HL-60 (cell line): ENCODE measurements at regions not wholly inside any gene's neighbourhood (a gene's known extent, or its start where the extent isn't known, plus 50 kb on each side); places are given as distances from the start of the nearest gene placed in this dataset.

Experiments used
- DNase-seq, 2 experiments: peaks; one replicate each; pipeline ENCODE4 v3.0.0-alpha.2; 2010 to 2020; ENCODE audit warnings: low read depth in 1 of 2, low spot score in 1 of 2
- H3K27ac ChIP-seq: fragments of 250-450 bp; sonication (Bioruptor Pico); replicated peaks from 2 replicates; pipeline ENCODE4 v1.5.1; 2020; ENCODE audit warnings: mild to moderate bottlenecking, moderate library complexity
- H3K27me3 ChIP-seq: fragments of 250-450 bp; sonication (Bioruptor Pico); 2 replicates; pipeline ENCODE4 v1.5.1; 2021; ENCODE audit warnings: mild to moderate bottlenecking, moderate library complexity; ENCODE audit not compliant: insufficient read depth, poor library complexity, severe bottlenecking
- H3K4me3 ChIP-seq: replicated peaks from 2 replicates; pipeline ENCODE4 v1.5.1; 2011; ENCODE audit warnings: mild to moderate bottlenecking, control low read depth, low read length; ENCODE audit not compliant: insufficient read depth
- GABPA ChIP-seq: IDR thresholded peaks from 2 replicates; pipeline ENCODE4 v1.6.1; 2012; ENCODE audit warnings: low read depth
- POLR2AphosphoS5 ChIP-seq: IDR thresholded peaks from 2 replicates; pipeline ENCODE4 v1.6.1; 2012; ENCODE audit warnings: low read depth
- REST ChIP-seq: IDR thresholded peaks from 2 replicates; pipeline ENCODE4 v1.6.1; 2012; ENCODE audit warnings: low read depth; ENCODE audit not compliant: insufficient replicate concordance
- SPI1 ChIP-seq: IDR thresholded peaks from 2 replicates; pipeline ENCODE4 v1.6.1; 2012; ENCODE audit warnings: low read depth, mild to moderate bottlenecking, borderline replicate concordance
- TF ChIP-seq, protein P1 (sequence below): IDR thresholded peaks from one replicate; pipeline ENCODE4 v1.5.1; 2011; ENCODE audit warnings: low read length, control low read depth, inconsistent platforms; ENCODE audit not compliant: insufficient read depth

DNA sequence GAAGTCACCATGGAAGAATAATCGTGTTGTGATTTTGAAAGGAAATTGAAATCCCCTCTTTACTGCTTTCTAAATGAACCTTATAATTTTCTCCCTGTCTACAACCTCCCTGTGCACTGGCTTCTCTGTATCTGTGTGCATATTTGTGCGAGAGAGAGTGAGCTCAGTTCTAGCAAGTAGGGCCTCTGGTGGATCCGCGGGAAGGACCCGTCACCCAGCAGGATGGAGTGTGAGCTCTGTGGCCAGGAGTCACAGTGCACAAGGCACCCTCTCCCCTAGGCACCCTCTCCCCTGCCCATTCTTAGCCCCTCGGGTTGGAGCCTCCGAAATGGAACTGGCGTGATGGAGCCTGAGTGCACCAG, 109.0 kb downstream of the TRIM29 start:
- Histone ChIP-seq H3K27ac (no peak overlapping the region), H3K27me3 (no peaks in the 10 kb centered on the region), H3K4me3 (no peak overlapping the region)
- TF ChIP-seq GABPA (no peak), REST (no peak), SPI1 (no peak), POLR2AphosphoS5 (no peak)
- TF ChIP-seq, protein P1, sequence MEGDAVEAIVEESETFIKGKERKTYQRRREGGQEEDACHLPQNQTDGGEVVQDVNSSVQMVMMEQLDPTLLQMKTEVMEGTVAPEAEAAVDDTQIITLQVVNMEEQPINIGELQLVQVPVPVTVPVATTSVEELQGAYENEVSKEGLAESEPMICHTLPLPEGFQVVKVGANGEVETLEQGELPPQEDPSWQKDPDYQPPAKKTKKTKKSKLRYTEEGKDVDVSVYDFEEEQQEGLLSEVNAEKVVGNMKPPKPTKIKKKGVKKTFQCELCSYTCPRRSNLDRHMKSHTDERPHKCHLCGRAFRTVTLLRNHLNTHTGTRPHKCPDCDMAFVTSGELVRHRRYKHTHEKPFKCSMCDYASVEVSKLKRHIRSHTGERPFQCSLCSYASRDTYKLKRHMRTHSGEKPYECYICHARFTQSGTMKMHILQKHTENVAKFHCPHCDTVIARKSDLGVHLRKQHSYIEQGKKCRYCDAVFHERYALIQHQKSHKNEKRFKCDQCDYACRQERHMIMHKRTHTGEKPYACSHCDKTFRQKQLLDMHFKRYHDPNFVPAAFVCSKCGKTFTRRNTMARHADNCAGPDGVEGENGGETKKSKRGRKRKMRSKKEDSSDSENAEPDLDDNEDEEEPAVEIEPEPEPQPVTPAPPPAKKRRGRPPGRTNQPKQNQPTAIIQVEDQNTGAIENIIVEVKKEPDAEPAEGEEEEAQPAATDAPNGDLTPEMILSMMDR: no peak
- DNase-seq: no peak

- no peak for DNase-seq
- H3K27ac ChIP-seq: no peak overlapping the region
- no peak for TF ChIP-seq REST
- no peak for TF ChIP-seq GABPA
- peak; percentile 81 for TF ChIP-seq SPI1
- TF ChIP-seq POLR2AphosphoS5: no peak
- TF ChIP-seq, protein P1: no peak
Measured at GRCh38 chr11:120028181-120028896, 109.6 kb downstream of the TRIM29 start.

DNA sequence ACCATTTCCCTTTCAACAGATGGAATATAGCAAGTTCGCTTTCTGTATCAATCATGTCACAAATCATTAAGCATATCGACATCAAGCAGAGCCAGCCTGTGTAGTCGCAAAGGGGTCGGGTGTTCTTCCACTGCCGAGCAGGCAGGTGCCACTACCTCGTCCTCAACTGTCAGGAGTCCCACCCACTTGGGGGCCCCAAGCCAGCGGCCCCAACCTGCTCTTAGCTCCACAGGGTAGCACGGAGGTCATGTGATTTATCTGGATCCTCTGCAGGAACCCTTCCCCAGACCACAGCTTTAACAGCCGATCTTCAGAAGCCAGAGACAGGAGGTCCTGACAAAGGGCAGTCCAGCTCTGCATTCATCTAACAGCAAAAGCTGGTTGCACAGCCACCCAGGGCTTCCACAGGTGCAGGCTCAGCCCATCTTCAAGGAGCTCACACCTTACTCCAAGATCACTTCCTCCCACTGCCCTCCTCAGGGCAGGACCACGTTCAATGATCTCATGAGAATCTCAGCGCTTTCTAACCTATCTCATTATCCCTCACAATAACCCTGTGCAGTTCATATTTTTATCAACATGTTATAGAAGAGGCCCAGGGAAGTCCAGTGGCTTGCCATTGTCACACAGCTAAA, 110.2 kb downstream of the TRIM29 start:
- no peak for DNase-seq
- no peaks in the 10 kb centered on the region for H3K27me3 ChIP-seq
- no peak for TF ChIP-seq POLR2AphosphoS5
- TF ChIP-seq SPI1: no peak
- TF ChIP-seq, protein P1: no peak
- no peak for TF ChIP-seq REST
- no peak for TF ChIP-seq GABPA
- no peak overlapping the region for H3K27ac ChIP-seq
- H3K4me3 ChIP-seq: no peak overlapping the region

More at GRCh38 chr11:120028181-120028896, 109.6 kb downstream of the TRIM29 start:
- Histone ChIP-seq H3K4me3 (no peak overlapping the region), H3K27me3 (no peaks in the 10 kb centered on the region)
